RPMI7951 (cell line): ENCODE measurements at regions not wholly inside any gene's neighbourhood (a gene's known extent, or its start where the extent isn't known, plus 50 kb on each side); places are given as distances from the start of the nearest gene placed in this dataset.
A peak's percentile ranks its signal among the peaks of the same experiment; 100 is the strongest.

Experiments
- DNase-seq: peaks from one replicate; pipeline ENCODE4 v3.0.0-alpha.2; 2012; ENCODE audit warnings: low read depth

DNA sequence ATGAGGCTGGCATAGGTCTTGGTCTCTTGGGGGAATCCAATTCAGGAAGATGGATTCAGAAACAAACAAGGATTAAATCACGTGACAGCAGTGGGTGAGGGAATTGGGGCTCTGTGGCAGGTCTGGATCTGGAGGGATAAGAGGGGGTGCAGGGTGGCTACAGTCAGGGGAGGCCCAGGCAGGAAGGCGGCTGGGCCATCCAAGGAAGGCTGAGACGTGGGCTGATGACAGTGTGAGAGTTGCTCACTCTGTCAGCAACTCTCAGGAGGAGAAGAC lies 65.8 kb upstream of the COL5A1 start:
- DNase-seq = no peak

- DNase-seq = no peak
Measured at GRCh38 chr9:134585021-134585561, 56.5 kb upstream of the COL5A1 start.

GRCh38 chr9:134585746-134586706 lies 55.6 kb upstream of the COL5A1 start:
- peak; percentile 93 for DNase-seq

GRCh38 chr9:134589748-134590147 lies 51.9 kb upstream of the COL5A1 start:
- no peak for DNase-seq

- peak; percentile 61 for DNase-seq
Measured at GRCh38 chr9:134590240-134591081, 51.1 kb upstream of the COL5A1 start.

DNA sequence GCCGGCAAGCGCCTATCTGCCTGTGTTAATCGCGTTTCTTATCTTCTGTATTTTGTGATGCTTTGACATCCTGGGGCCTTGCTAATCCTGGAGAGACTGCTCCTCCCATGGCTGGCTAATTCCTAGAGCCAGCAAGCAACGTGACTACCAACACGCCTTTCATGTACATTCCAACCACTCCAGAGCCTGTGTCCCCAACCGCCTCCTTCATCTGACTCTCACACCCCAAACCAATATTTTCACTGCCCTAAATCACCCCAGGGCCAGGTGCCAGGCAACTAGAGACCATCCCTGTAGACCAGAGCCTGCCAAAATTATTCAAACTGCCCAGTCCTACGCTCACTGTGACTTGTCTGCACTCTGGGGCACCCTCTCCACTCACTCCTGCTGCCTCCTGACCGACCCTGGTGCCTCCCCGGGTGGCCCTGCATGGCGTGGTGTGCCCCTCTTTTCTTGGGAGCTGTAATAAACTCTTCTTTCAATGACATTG lies 50.5 kb upstream of the COL5A1 start:
- peak; percentile 90 for DNase-seq

GRCh38 chr9:134591573-134591981 lies 50.0 kb upstream of the COL5A1 start:
- DNase-seq = peak; percentile 95
